ENCODE measurements at regions not wholly inside any gene's neighbourhood (a gene's known extent, or its start where the extent isn't known, plus 50 kb on each side); places are given as distances from the start of the nearest gene placed in this dataset.

DNA sequence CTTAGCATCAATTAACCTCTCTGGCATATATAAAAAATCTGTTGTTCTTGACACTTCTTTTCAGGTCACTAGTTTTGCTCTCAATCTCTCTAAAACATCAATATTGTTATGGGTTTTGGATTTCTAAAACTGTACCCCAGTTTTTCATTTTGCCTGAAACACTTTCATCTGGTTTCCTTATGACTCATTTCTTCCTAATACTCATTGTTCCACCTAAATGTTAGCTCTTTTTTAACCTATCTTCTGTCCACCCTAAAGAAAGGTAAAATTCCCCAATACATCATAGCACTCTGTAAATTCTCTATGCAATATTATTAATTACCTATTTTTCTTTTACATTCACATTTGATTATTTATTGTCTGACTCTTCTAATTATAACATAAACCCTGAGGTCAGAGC, 575.5 kb upstream of the NDST4 start:
- TF ChIP-seq, protein P1, sequence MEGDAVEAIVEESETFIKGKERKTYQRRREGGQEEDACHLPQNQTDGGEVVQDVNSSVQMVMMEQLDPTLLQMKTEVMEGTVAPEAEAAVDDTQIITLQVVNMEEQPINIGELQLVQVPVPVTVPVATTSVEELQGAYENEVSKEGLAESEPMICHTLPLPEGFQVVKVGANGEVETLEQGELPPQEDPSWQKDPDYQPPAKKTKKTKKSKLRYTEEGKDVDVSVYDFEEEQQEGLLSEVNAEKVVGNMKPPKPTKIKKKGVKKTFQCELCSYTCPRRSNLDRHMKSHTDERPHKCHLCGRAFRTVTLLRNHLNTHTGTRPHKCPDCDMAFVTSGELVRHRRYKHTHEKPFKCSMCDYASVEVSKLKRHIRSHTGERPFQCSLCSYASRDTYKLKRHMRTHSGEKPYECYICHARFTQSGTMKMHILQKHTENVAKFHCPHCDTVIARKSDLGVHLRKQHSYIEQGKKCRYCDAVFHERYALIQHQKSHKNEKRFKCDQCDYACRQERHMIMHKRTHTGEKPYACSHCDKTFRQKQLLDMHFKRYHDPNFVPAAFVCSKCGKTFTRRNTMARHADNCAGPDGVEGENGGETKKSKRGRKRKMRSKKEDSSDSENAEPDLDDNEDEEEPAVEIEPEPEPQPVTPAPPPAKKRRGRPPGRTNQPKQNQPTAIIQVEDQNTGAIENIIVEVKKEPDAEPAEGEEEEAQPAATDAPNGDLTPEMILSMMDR (IDR thresholded peaks at IDR 0.05) = no peak
- no peak for TF ChIP-seq POLR2A (IDR thresholded peaks at IDR 0.05)

Data from heart left ventricle (tissue), 13 donors.